ENCODE measurements at regions not wholly inside any gene's neighbourhood (a gene's known extent, or its start where the extent isn't known, plus 50 kb on each side); places are given as distances from the start of the nearest gene placed in this dataset.

GRCh38 chr10:36119455-36119854 is 477.4 kb upstream of the FZD8 start:
- TF ChIP-seq CREB1 (IDR thresholded peaks at IDR 0.05; ENCODE audit: low read depth) = no peak
- TF ChIP-seq TAF1 (IDR thresholded peaks at IDR 0.05; ENCODE audit: low read depth) = no peak
- no peak for TF ChIP-seq YY1 (IDR thresholded peaks at IDR 0.05; ENCODE audit: low read depth)
- no peak for TF ChIP-seq CEBPB (IDR thresholded peaks at IDR 0.05)

- TF ChIP-seq RAD21 (IDR thresholded peaks at IDR 0.05; ENCODE audit: low read depth) = no peak
- no peak for TF ChIP-seq ZBTB7A (IDR thresholded peaks at IDR 0.05; ENCODE audit: low read depth)
These were observed 476.2 kb upstream of the FZD8 start for GRCh38 chr10:36118314-36118713.

GRCh38 chr10:36117890-36118289 is 475.8 kb upstream of the FZD8 start:
- TF ChIP-seq CREB1 (IDR thresholded peaks at IDR 0.05; ENCODE audit: low read depth) (no peak), CEBPB (IDR thresholded peaks at IDR 0.05) (no peak), TEAD4 (IDR thresholded peaks at IDR 0.05) (no peak), ZBTB7A (IDR thresholded peaks at IDR 0.05; ENCODE audit: low read depth) (no peak)

- TF ChIP-seq REST (IDR thresholded peaks at IDR 0.05; ENCODE audit: low read depth) (no peak), CEBPB (IDR thresholded peaks at IDR 0.05) (no peak), FOXM1 (IDR thresholded peaks at IDR 0.05; ENCODE audit: borderline replicate concordance, low read depth) (no peak), ZBTB7A (IDR thresholded peaks at IDR 0.05; ENCODE audit: low read depth) (no peak), NFIC (IDR thresholded peaks at IDR 0.05) (no peak), EGR1 (IDR thresholded peaks at IDR 0.05) (no peak), RAD21 (IDR thresholded peaks at IDR 0.05; ENCODE audit: low read depth) (no peak), USF1 (IDR thresholded peaks at IDR 0.05) (no peak), TCF12 (IDR thresholded peaks at IDR 0.05; ENCODE audit: low read depth) (no peak)
These were observed 475.1 kb upstream of the FZD8 start for GRCh38 chr10:36117231-36117630.

GRCh38 chr10:36116731-36117130 is 474.6 kb upstream of the FZD8 start:
- TF ChIP-seq RAD21 (IDR thresholded peaks at IDR 0.05; ENCODE audit: low read depth) (no peak), EP300 (IDR thresholded peaks at IDR 0.05; ENCODE audit: borderline replicate concordance) (no peak), REST (IDR thresholded peaks at IDR 0.05; ENCODE audit: low read depth) (no peak), CREB1 (IDR thresholded peaks at IDR 0.05; ENCODE audit: low read depth) (no peak), EGR1 (IDR thresholded peaks at IDR 0.05) (no peak), TAF1 (IDR thresholded peaks at IDR 0.05; ENCODE audit: low read depth) (no peak), ZBTB7A (IDR thresholded peaks at IDR 0.05; ENCODE audit: low read depth) (no peak)

GRCh38 chr10:36116040-36116439 is 473.9 kb upstream of the FZD8 start:
- no peak for TF ChIP-seq TAF1 (IDR thresholded peaks at IDR 0.05; ENCODE audit: low read depth)
- TF ChIP-seq ZBTB7A (IDR thresholded peaks at IDR 0.05; ENCODE audit: low read depth) = no peak
- no peak for TF ChIP-seq FOXM1 (IDR thresholded peaks at IDR 0.05; ENCODE audit: borderline replicate concordance, low read depth)
- TF ChIP-seq EGR1 (IDR thresholded peaks at IDR 0.05) = no peak
- TF ChIP-seq REST (IDR thresholded peaks at IDR 0.05; ENCODE audit: low read depth) = no peak
- no peak for TF ChIP-seq NFIC (IDR thresholded peaks at IDR 0.05)
- TF ChIP-seq TCF12 (IDR thresholded peaks at IDR 0.05; ENCODE audit: low read depth) = no peak
- TF ChIP-seq MAX (IDR thresholded peaks at IDR 0.05) = no peak

- TF ChIP-seq MAX (IDR thresholded peaks at IDR 0.05) (no peak), EGR1 (IDR thresholded peaks at IDR 0.05) (no peak), TAF1 (IDR thresholded peaks at IDR 0.05; ENCODE audit: low read depth) (no peak), USF1 (IDR thresholded peaks at IDR 0.05) (no peak)
These were observed 473.3 kb upstream of the FZD8 start for GRCh38 chr10:36115364-36115763.
